Kidney (tissue), 13 donors: ENCODE measurements at regions not wholly inside any gene's neighbourhood (a gene's known extent, or its start where the extent isn't known, plus 50 kb on each side); places are given as distances from the start of the nearest gene placed in this dataset.

ENCODE experiments used
- DNase-seq, 5 donors: peaks; one replicate each; pipeline ENCODE4 v3.0.0-alpha.2; 2013 to 2020
- FAIRE-seq: peaks from 2 replicates; lab custom pipeline; 2012; peaks lifted over from hg19 to GRCh38; lab: Jason Lieb, UNC
- H3K27ac ChIP-seq, 2 donors: one replicate each; pipeline ENCODE4 v1.7.0; 2013; ENCODE audit warnings: low read depth in 2 of 2, low read length in 2 of 2, inconsistent platforms in 1 of 2
- H3K27me3 ChIP-seq: one replicate; pipeline ENCODE4 v1.7.1; 2013; ENCODE audit warnings: low read length, inconsistent platforms; ENCODE audit not compliant: control insufficient read depth, insufficient read depth
- H3K36me3 ChIP-seq, 3 donors: one replicate each; pipeline versions ENCODE4 v1.7.0 to v1.7.1; 2013; ENCODE audit warnings: low read length in 3 of 3, control low read depth in 1 of 3, inconsistent platforms in 1 of 3; ENCODE audit not compliant: insufficient read depth in 3 of 3, control insufficient read depth in 2 of 3
- H3K4me1 ChIP-seq, 3 donors: one replicate each; pipeline versions ENCODE4 v1.7.0 to v1.7.1; 2013; ENCODE audit warnings: low read length in 3 of 3, inconsistent platforms in 1 of 3, low read depth in 1 of 3; ENCODE audit not compliant: control insufficient read depth in 2 of 3, insufficient read depth in 2 of 3
- H3K4me3 ChIP-seq, 3 donors: one replicate each; pipeline versions ENCODE4 v1.7.0 to v1.8.1; 2013; ENCODE audit warnings: low read length in 3 of 3, control low read depth in 1 of 3, inconsistent platforms in 1 of 3
- H3K9ac ChIP-seq, 3 donors: one replicate each; pipeline versions ENCODE4 v1.7.0 to v1.7.1; 2013; ENCODE audit warnings: low read length in 3 of 3, control low read depth in 1 of 3, inconsistent platforms in 1 of 3
- H3K9me3 ChIP-seq, 3 donors: one replicate each; pipeline versions ENCODE4 v1.7.0 to v1.7.1; 2013; ENCODE audit warnings: low read length in 3 of 3, control low read depth in 1 of 3, inconsistent platforms in 1 of 3; ENCODE audit not compliant: control insufficient read depth in 2 of 3, insufficient read depth in 1 of 3
- intact Hi-C: fragments of 100-400 bp; cut with DNase I; formaldehyde crosslinking; loops from one replicate; pipeline ENCODE4 v1.11.1; 2022
- TF ChIP-seq, protein P1 (sequence below): IDR thresholded peaks from 3 replicates; pipeline ENCODE4 v1.5.1; 2012; ENCODE audit warnings: mild to moderate bottlenecking, moderate library complexity, borderline replicate concordance; ENCODE audit not compliant: insufficient read depth; ENCODE audit errors: extremely low read depth
- donor health status: control.
- donor health status: control.
- donor health status: control.
- donor health status: control.
- donor health status: control.
- donor health status: DM: yes; HTN: yes; CAD: no.
- donor health status: Normal renal cell carcinoma (clear cell type).

DNA sequence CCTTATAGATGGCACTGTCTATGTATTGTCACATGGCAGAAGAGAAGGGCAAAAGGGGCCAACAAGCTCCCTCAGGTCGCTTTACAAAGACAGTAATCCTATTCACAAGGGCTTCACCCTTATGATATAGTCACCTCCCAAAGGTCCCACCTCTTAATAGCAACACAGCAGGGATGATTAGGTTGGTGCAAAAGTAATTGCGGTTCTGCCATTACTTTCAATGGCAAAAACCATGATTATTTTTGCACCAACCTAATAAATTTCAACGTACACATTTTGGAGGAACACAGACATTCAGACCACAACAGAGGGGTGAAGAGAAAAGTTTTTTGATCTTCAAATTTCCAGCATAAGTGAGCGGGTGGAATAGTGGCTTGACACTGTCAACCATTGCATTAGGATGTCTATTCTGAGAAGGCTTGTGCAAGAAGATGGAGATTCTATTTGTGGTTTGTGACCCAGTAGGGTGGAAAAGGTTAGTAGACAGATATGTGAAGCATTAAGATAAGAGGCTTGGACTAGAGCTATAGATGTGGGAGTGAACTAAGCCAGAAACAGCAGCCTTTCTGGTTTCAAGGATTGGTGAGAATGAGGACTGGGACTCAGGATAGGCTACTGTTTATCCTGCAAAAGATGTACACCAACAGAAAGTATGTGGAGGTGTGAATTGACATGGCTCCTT lies 75.5 kb upstream of the CPSF6 start:
- H3K36me3 ChIP-seq, result no peaks in the 10 kb centered on the region
- H3K4me3 ChIP-seq, result no peak overlapping the region
- no peak overlapping the region for H3K27ac ChIP-seq
- no peak for FAIRE-seq
- TF ChIP-seq, protein P1, sequence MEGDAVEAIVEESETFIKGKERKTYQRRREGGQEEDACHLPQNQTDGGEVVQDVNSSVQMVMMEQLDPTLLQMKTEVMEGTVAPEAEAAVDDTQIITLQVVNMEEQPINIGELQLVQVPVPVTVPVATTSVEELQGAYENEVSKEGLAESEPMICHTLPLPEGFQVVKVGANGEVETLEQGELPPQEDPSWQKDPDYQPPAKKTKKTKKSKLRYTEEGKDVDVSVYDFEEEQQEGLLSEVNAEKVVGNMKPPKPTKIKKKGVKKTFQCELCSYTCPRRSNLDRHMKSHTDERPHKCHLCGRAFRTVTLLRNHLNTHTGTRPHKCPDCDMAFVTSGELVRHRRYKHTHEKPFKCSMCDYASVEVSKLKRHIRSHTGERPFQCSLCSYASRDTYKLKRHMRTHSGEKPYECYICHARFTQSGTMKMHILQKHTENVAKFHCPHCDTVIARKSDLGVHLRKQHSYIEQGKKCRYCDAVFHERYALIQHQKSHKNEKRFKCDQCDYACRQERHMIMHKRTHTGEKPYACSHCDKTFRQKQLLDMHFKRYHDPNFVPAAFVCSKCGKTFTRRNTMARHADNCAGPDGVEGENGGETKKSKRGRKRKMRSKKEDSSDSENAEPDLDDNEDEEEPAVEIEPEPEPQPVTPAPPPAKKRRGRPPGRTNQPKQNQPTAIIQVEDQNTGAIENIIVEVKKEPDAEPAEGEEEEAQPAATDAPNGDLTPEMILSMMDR, result no peak
- DNase-seq, result no peak
- no peaks in the 10 kb centered on the region for H3K27me3 ChIP-seq
- no peak overlapping the region for H3K9ac ChIP-seq
- no peaks in the 10 kb centered on the region for H3K9me3 ChIP-seq
- no peaks in the 10 kb centered on the region for H3K4me1 ChIP-seq
- intact Hi-C loops, result no loop called here

DNA sequence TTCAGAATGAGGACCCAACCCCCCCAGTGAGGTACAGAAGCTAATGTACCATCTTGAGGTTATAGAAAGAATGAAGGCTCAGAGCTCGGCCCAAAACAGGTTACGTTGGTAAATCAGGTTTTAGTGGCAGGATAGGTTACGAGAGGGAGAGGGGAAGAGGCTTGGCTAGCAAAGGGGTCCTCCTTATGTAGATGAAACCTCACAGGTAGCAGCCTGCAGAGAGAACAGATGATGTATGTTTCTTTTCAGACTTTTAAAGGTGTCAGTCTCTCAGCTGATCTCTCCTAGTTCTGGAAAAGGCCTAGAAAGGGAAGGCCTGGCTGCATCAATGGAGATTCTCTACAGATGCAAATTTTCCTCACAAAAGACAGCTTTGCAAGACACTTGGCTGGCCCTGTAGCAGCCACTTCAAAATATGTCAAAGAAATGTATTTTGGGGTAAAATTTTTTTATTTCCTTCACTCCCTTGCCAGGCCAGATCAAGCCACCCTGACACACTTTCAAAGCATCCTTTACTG lies 71.7 kb upstream of the CPSF6 start:
- FAIRE-seq, result no peak
- no peak overlapping the region for H3K4me3 ChIP-seq
- TF ChIP-seq, protein P1, result no peak

DNA sequence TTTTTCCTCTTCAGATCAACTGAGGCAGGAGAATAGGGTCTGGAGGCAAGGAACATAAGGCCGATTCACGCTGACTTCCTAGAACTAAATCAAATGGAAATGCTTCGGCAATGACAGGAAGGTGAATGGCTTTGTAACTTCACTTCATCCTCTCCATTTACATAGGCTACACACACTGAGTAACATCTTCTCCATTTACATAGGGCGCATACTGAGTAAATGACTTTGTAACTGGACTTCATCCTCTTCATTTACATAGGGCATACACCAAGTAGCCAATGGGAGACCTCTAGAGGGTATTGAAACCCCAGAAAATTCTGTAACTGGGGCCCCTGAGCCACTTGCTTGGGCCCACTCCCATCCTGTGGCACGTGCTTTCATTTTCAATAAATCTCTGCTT lies 71.0 kb upstream of the CPSF6 start:
- no peaks in the 10 kb centered on the region for H3K9me3 ChIP-seq
- H3K4me3 ChIP-seq, result no peak overlapping the region
- DNase-seq (no peak), FAIRE-seq (no peak)
- H3K27me3 ChIP-seq, result no peaks in the 10 kb centered on the region
- H3K9ac ChIP-seq, result no peak overlapping the region
- H3K36me3 ChIP-seq, result no peaks in the 10 kb centered on the region
- no peak overlapping the region for H3K27ac ChIP-seq
- TF ChIP-seq, protein P1, result no peak
- intact Hi-C loops, result no loop called here
- H3K4me1 ChIP-seq, result no peaks in the 10 kb centered on the region

More for the DNA sequence above, 71.7 kb upstream of the CPSF6 start:
- intact Hi-C loops, result no loop called here
- Histone ChIP-seq H3K27me3 (no peaks in the 10 kb centered on the region), H3K36me3 (no peaks in the 10 kb centered on the region), H3K9me3 (no peaks in the 10 kb centered on the region), H3K9ac (no peak overlapping the region), H3K27ac (no peak overlapping the region), H3K4me1 (no peaks in the 10 kb centered on the region)
- no peak for DNase-seq
